ENCODE measurements at regions not wholly inside any gene's neighbourhood (a gene's known extent, or its start where the extent isn't known, plus 50 kb on each side); places are given as distances from the start of the nearest gene placed in this dataset.

DNA sequence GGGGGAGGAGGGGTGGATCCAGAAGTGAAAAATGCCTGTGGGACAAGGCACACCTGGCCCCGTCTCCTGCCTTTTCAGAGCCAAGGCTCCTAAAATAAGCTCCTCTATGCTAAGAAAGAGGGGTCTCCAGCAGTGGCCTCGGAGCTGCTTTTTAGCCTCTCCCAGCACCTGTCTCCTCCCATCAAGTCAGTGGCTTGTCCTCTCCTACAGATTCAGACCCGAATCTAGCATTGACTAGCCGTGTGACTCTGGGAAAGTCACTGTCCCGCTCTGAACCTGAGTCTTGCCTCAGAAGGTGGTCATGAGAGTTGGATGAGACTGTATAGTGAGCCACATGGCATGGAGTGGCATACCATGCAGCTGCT lies 90.8 kb upstream of the THY1 start:
- WGBS (ENCODE audit: insufficient coverage) = 100% methylated on average over 1 of the region's 5 CpGs
- no peak for DNase-seq
- intact Hi-C loops (cut with micrococcal nuclease) = no loop called here
- Histone ChIP-seq H3K4me3 (replicated peaks in 1 of 3; ENCODE audit: low read depth in 2 of 3, low read length in 3 of 3) (no peak overlapping the region), H4K20me1 (ENCODE audit: insufficient read depth, low read length) (no peaks in the 10 kb centered on the region), H3K27me3 (ENCODE audit: control insufficient read depth in 2 of 2, insufficient read depth in 2 of 2, low read length in 2 of 2) (no peaks in the 10 kb centered on the region), H3K4me2 (replicated peaks; ENCODE audit: extremely low read depth, low read length, poor library complexity, severe bottlenecking) (no peak overlapping the region), H3K9ac (ENCODE audit: insufficient read depth, low read length, poor library complexity, severe bottlenecking) (no peak overlapping the region), H3K9me3 (replicated peaks in 1 of 2; ENCODE audit: control insufficient read depth in 1 of 2, insufficient read depth in 1 of 2, low read length in 2 of 2) (no peaks in the 10 kb centered on the region), H3K79me2 (ENCODE audit: insufficient read depth, low read length) (no peaks in the 10 kb centered on the region), H3K4me1 (ENCODE audit: control insufficient read depth in 1 of 2, insufficient read depth in 2 of 2, low read length in 2 of 2) (peaks cover 21 to 32% of the 10 kb centered on the region in 2 donors), H3K36me3 (replicated peaks in 1 of 2; ENCODE audit: control insufficient read depth in 1 of 2, insufficient read depth in 2 of 2, low read length in 2 of 2) (no peaks in the 10 kb centered on the region), H2AFZ (ENCODE audit: insufficient read depth, low read depth, low read length, poor library complexity, severe bottlenecking) (no peak overlapping the region), H3K27ac (ENCODE audit: low read depth in 1 of 2, low read length in 2 of 2) (no peak overlapping the region)
- Mint-ChIP-seq H3K4me1 (peaks cover 35% of the 10 kb centered on the region), H3K4me3 (no peak overlapping the region), H3K27me3 (ENCODE audit: low read depth in 3 of 3) (peaks cover 7 to 21% (median 14%) of the 10 kb centered on the region in 3 donors), H3K36me3 (peaks cover 0 to 3% of the 10 kb centered on the region in 2 donors), H3K27ac (no peak overlapping the region), H3K9me3 (peaks cover 5 to 9% (median 6%) of the 10 kb centered on the region in 7 donors)
- TF ChIP-seq, protein P1, sequence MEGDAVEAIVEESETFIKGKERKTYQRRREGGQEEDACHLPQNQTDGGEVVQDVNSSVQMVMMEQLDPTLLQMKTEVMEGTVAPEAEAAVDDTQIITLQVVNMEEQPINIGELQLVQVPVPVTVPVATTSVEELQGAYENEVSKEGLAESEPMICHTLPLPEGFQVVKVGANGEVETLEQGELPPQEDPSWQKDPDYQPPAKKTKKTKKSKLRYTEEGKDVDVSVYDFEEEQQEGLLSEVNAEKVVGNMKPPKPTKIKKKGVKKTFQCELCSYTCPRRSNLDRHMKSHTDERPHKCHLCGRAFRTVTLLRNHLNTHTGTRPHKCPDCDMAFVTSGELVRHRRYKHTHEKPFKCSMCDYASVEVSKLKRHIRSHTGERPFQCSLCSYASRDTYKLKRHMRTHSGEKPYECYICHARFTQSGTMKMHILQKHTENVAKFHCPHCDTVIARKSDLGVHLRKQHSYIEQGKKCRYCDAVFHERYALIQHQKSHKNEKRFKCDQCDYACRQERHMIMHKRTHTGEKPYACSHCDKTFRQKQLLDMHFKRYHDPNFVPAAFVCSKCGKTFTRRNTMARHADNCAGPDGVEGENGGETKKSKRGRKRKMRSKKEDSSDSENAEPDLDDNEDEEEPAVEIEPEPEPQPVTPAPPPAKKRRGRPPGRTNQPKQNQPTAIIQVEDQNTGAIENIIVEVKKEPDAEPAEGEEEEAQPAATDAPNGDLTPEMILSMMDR (IDR thresholded peaks at IDR 0.05) = no peak

DNA sequence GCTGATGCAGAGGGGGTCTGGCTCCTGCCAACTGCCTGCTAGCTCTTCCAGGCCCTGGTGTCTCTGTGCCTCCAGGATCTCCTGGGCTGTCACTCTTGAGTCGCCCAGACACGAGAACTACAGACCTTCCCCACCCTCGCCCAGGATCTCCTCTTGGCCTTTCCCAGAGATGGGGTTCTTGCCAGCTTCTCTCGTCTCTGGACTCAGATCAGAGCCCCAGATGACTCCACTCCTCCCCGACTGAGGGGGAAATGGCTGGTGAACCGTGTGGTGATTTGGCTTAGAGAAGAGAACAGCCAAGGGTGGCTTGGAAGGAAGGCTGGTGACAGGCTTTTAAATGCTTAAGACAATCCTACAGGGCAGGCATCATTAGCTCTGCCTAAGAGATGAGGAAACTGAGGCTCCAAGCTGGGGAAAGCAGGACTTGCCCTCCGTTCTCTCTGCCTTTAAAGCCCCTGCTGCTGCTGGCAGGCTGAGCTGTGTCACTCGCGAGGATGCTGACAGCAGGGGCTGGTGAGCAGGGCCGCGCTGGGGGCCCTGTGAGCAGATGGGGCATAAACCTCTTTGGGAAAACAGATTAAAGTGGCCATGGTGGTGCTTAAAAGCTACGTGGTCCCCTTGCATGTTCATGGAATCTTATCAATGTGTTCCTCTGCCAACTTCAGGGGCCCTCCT lies 90.3 kb upstream of the THY1 start:
- WGBS (ENCODE audit: insufficient coverage) = 81% methylated on average over 6 of the region's 12 CpGs
- Histone ChIP-seq H4K20me1 (ENCODE audit: insufficient read depth, low read length) (no peaks in the 10 kb centered on the region), H3K4me2 (replicated peaks; ENCODE audit: extremely low read depth, low read length, poor library complexity, severe bottlenecking) (no peak overlapping the region), H3K9ac (ENCODE audit: insufficient read depth, low read length, poor library complexity, severe bottlenecking) (no peak overlapping the region), H3K27me3 (ENCODE audit: control insufficient read depth in 2 of 2, insufficient read depth in 2 of 2, low read length in 2 of 2) (no peaks in the 10 kb centered on the region), H3K9me3 (replicated peaks in 1 of 2; ENCODE audit: control insufficient read depth in 1 of 2, insufficient read depth in 1 of 2, low read length in 2 of 2) (no peaks in the 10 kb centered on the region), H3K4me1 (ENCODE audit: control insufficient read depth in 1 of 2, insufficient read depth in 2 of 2, low read length in 2 of 2) (peaks cover 21 to 33% of the 10 kb centered on the region in 2 donors), H3K36me3 (replicated peaks in 1 of 2; ENCODE audit: control insufficient read depth in 1 of 2, insufficient read depth in 2 of 2, low read length in 2 of 2) (no peaks in the 10 kb centered on the region), H3K27ac (ENCODE audit: low read depth in 1 of 2, low read length in 2 of 2) (no peak overlapping the region), H3K79me2 (ENCODE audit: insufficient read depth, low read length) (no peaks in the 10 kb centered on the region), H2AFZ (ENCODE audit: insufficient read depth, low read depth, low read length, poor library complexity, severe bottlenecking) (no peak overlapping the region), H3K4me3 (replicated peaks in 1 of 3; ENCODE audit: low read depth in 2 of 3, low read length in 3 of 3) (no peak overlapping the region)
- peaks cover 5 to 21% (median 12%) of the 10 kb centered on the region in 3 donors for H3K27me3 Mint-ChIP-seq (ENCODE audit: low read depth in 3 of 3)
- intact Hi-C loops (cut with micrococcal nuclease) = no loop called here
- DNase-seq = no peak
- TF ChIP-seq, protein P1 (IDR thresholded peaks at IDR 0.05) = no peak
- H3K27ac Mint-ChIP-seq = no peak overlapping the region
- H3K36me3 Mint-ChIP-seq = peaks cover 0 to 3% of the 10 kb centered on the region in 2 donors
- peaks cover 35% of the 10 kb centered on the region for H3K4me1 Mint-ChIP-seq
- H3K4me3 Mint-ChIP-seq = no peak overlapping the region
- H3K9me3 Mint-ChIP-seq = peaks cover 5 to 9% (median 6%) of the 10 kb centered on the region in 7 donors
